GM12878 (cell line): ENCODE measurements at regions not wholly inside any gene's neighbourhood (a gene's known extent, or its start where the extent isn't known, plus 50 kb on each side); places are given as distances from the start of the nearest gene placed in this dataset.

Experiments used
- ATAC-seq: fragments of 200-7000 bp; cut with Tn5 transposase; 3 replicates; pipeline ENCODE4 v1.9.1; 2020; ENCODE audit warnings: mild to moderate bottlenecking, moderate library complexity
- BruUV-seq: library from RNA; stranded (reverse); fragments of 400-500 nt; replicated peaks from 2 replicates; lab custom pipeline; 2021; lab: Mats Ljungman, UMichigan
- CTCF ChIA-PET: fragments of 300-600 bp; sonication (Branson Sonifier 250); formaldehyde crosslinking; extraction: SDS; loops from one replicate; lab custom pipeline; 2021; ENCODE audit warnings: inconsistent platforms; lab: Yijun Ruan, JAX
- POLR2A ChIA-PET: fragments of 350-600 bp; formaldehyde crosslinking; extraction: SDS; loops from one replicate; lab custom pipeline; 2021; ENCODE audit warnings: inconsistent platforms; lab: Charles Lee
- RAD21 ChIA-PET: fragments of 300-600 bp; sonication (Branson Sonifier 250); formaldehyde crosslinking; loops from one replicate; lab custom pipeline; 2023; ENCODE audit warnings: antibody characterized with exemption; ENCODE audit not compliant: unreplicated experiment; lab: Charles Lee
- SMC1A ChIA-PET: fragments of 300-600 bp; sonication (Branson Sonifier 250); formaldehyde crosslinking; loops from one replicate; lab custom pipeline; 2023; ENCODE audit not compliant: unreplicated experiment, uncharacterized antibody; lab: Charles Lee
- DNase-seq: peaks from one replicate; pipeline ENCODE4 v3.0.0-alpha.2; 2011; ENCODE audit warnings: low read depth, low spot score
- FAIRE-seq: peaks from 3 replicates; lab custom pipeline; 2011; peaks lifted over from hg19 to GRCh38; lab: Jason Lieb, UNC
- H2AFZ ChIP-seq: 2 replicates; pipeline ENCODE4 v1.6.0; 2011; ENCODE audit warnings: low read depth, low read length, control low read depth; ENCODE audit not compliant: control insufficient read depth
- H3K27ac ChIP-seq: 2 replicates; pipeline ENCODE4 v1.5.1; 2011; ENCODE audit warnings: control low read depth; ENCODE audit not compliant: control insufficient read depth, insufficient read depth
- H3K27me3 ChIP-seq, 2 experiments: replicated peaks in 1 of 2; 2 replicates each; pipeline versions ENCODE4 v1.6.0 to v1.6.1; 2011; ENCODE audit warnings: low read length in 1 of 2; ENCODE audit not compliant: control insufficient read depth in 2 of 2, insufficient read depth in 2 of 2
- H3K36me3 ChIP-seq, 2 experiments: 2 replicates each; pipeline ENCODE4 v1.5.1; 2011; ENCODE audit warnings: low read length in 1 of 2; ENCODE audit not compliant: control insufficient read depth in 2 of 2, insufficient read depth in 2 of 2
- H3K4me1 ChIP-seq: 2 replicates; pipeline ENCODE4 v1.6.1; 2011; ENCODE audit warnings: mild to moderate bottlenecking, low read length, moderate library complexity, mixed read lengths; ENCODE audit not compliant: control insufficient read depth, insufficient read depth
- H3K4me2 ChIP-seq: 2 replicates; pipeline ENCODE4 v1.6.0; 2011; ENCODE audit warnings: control low read depth; ENCODE audit not compliant: control insufficient read depth, insufficient read depth
- H3K4me3 ChIP-seq: fragments of 200-600 bp; sonication (generic); 2 replicates; pipeline ENCODE4 v1.5.1; 2016
- H3K79me2 ChIP-seq: 2 replicates; pipeline ENCODE4 v1.6.0; 2011; ENCODE audit warnings: low read length; ENCODE audit not compliant: control insufficient read depth, insufficient read depth
- H3K9ac ChIP-seq: 2 replicates; pipeline ENCODE4 v1.8.0; 2011; ENCODE audit warnings: low read length, control low read depth, mixed read lengths; ENCODE audit not compliant: control insufficient read depth, insufficient read depth
- H3K9me3 ChIP-seq: replicated peaks from 3 replicates; pipeline ENCODE4 v1.5.1; 2011; ENCODE audit warnings: mild to moderate bottlenecking, low read length; ENCODE audit not compliant: control insufficient read depth, insufficient read depth
- H4K20me1 ChIP-seq: 2 replicates; pipeline ENCODE4 v1.6.0; 2011; ENCODE audit not compliant: control insufficient read depth, insufficient read depth
- BACH1 ChIP-seq: fragments of 450-650 bp; IDR thresholded peaks from 2 replicates; pipeline ENCODE4 v1.6.1; 2017; ENCODE audit warnings: mild to moderate bottlenecking, borderline replicate concordance
- BHLHE40 ChIP-seq, 2 experiments: fragments of 450-650 bp in 1 of 2; IDR thresholded peaks; 2 replicates each; pipeline ENCODE4 v1.6.1; 2011 to 2017; ENCODE audit warnings: low read depth in 2 of 2, borderline replicate concordance in 1 of 2, improper control_type of control experiment in 1 of 2, low read length in 1 of 2, mild to moderate bottlenecking in 1 of 2
- BRCA1 ChIP-seq: IDR thresholded peaks from 2 replicates; pipeline ENCODE4 v1.6.1; 2011; ENCODE audit warnings: low read depth, low read length, improper control_type of control experiment
- CREB1 ChIP-seq: IDR thresholded peaks from 2 replicates; pipeline ENCODE4 v1.6.1; 2012; ENCODE audit warnings: low read depth, mild to moderate bottlenecking, inconsistent platforms
- CREM ChIP-seq: IDR thresholded peaks from 2 replicates; pipeline ENCODE4 v1.6.1; 2014; ENCODE audit warnings: antibody characterized with exemption, low read depth
- EED ChIP-seq: sonication (generic); IDR thresholded peaks from 2 replicates; pipeline ENCODE4 v1.6.1; 2016; ENCODE audit warnings: antibody characterized with exemption, low read depth
- EP300 ChIP-seq, 2 experiments: fragments of 150-350 bp in 1 of 2; IDR thresholded peaks; 2 replicates each; pipeline ENCODE4 v1.6.1; 2011 to 2012; ENCODE audit warnings: low read depth in 2 of 2, low read length in 2 of 2, borderline replicate concordance in 1 of 2, improper control_type of control experiment in 1 of 2, inconsistent platforms in 1 of 2; ENCODE audit not compliant: control insufficient read depth in 1 of 2
- HCFC1 ChIP-seq: fragments of 150-350 bp; IDR thresholded peaks from 2 replicates; pipeline ENCODE4 v1.6.1; 2014; ENCODE audit warnings: low read length
- MTA2 ChIP-seq: fragments of 450-650 bp; IDR thresholded peaks from 2 replicates; pipeline ENCODE4 v1.6.1; 2016; ENCODE audit warnings: low read depth, mild to moderate bottlenecking, moderate library complexity
- MYB ChIP-seq: fragments of 150-350 bp; IDR thresholded peaks from 2 replicates; pipeline ENCODE4 v1.6.1; 2014; ENCODE audit warnings: mild to moderate bottlenecking, low read depth, low read length, borderline replicate concordance
- NBN ChIP-seq: fragments of 450-650 bp; IDR thresholded peaks from 2 replicates; pipeline ENCODE4 v1.6.1; 2016
- NFIC ChIP-seq: IDR thresholded peaks from 2 replicates; pipeline ENCODE4 v1.6.1; 2012; ENCODE audit warnings: low read depth, mild to moderate bottlenecking, inconsistent platforms, low read length, moderate library complexity
- NFYB ChIP-seq: IDR thresholded peaks from 2 replicates; pipeline ENCODE4 v1.6.1; 2011; ENCODE audit warnings: low read depth, mild to moderate bottlenecking, low read length, improper control_type of control experiment, moderate library complexity; ENCODE audit not compliant: insufficient read depth
- PAX5 ChIP-seq: IDR thresholded peaks from 2 replicates; pipeline ENCODE4 v1.6.1; 2011; ENCODE audit warnings: low read depth, low read length, borderline replicate concordance
- POU2F2 ChIP-seq: IDR thresholded peaks from 3 replicates; pipeline ENCODE4 v1.6.1; 2011; ENCODE audit warnings: low read depth, mild to moderate bottlenecking, low read length, borderline replicate concordance
- RB1 ChIP-seq: fragments of 450-650 bp; formaldehyde crosslinking; IDR thresholded peaks from 2 replicates; pipeline ENCODE4 v1.6.1; 2017; ENCODE audit warnings: mild to moderate bottlenecking, borderline replicate concordance
- YBX1 ChIP-seq: fragments of 450-650 bp; IDR thresholded peaks from 2 replicates; pipeline ENCODE4 v1.6.1; 2016; ENCODE audit warnings: antibody characterized with exemption
- ZNF274 ChIP-seq: IDR thresholded peaks from one replicate; pipeline ENCODE4 v1.8.0; 2011; ENCODE audit not compliant: insufficient read length, insufficient read depth
- WGBS: methylation state at CpG from one replicate; pipeline ENCODE4 v1.1.6; 2016; ENCODE audit warnings: low lambda C conversion rate; ENCODE audit not compliant: insufficient replicate concordance, insufficient coverage; ENCODE audit errors: missing lambda C conversion rate; 5-methylcytosine and 5-hydroxymethylcytosine counted together
- in situ Hi-C: fragments of 300-500 bp; cut with MboI; formaldehyde crosslinking; loops from 9 replicates; pipeline ENCODE4 v1.14.3; 2018; ENCODE audit warnings: mixed read lengths
- intact Hi-C: fragments of 100-400 bp; cut with micrococcal nuclease; formaldehyde crosslinking; loops from one replicate; pipeline ENCODE4 v1.14.2; 2022; ENCODE audit not compliant: unreplicated experiment
- TF ChIP-seq, protein P1 (sequence below): fragments of 450-650 bp; IDR thresholded peaks from 2 replicates; pipeline ENCODE4 v1.6.1; 2017; ENCODE audit warnings: low read depth, mild to moderate bottlenecking, moderate library complexity

DNA sequence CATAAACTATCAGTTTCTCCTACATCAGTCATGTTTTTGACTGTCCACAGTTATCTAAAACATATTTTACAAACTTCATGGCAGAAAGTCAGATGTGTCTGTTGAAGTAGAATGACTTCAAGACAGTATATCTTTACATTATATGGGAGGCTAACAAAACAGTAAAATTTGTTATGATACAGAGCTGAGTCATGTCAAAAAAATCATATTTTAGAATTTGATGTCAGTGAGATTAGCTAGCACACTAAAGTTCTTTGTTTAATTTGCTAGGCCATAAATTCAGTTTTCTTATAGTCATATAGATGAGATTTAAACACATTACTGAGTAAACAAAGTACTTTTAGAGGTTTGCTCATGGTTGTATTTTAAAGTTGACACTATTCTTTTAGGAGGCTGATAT, 80.3 kb upstream of the IGSF10 start:
- no peak for DNase-seq
- no peaks in the 10 kb centered on the region for H3K9me3 ChIP-seq
- no peak for ATAC-seq
- in situ Hi-C loops, result no loop called here
- ChIA-PET POLR2A (no interaction called here), RAD21 (no interaction called here), CTCF (no interaction called here), SMC1A (no interaction called here)
- H3K36me3 ChIP-seq, result no peaks in the 10 kb centered on the region
- TF ChIP-seq EP300 (IDR thresholded peaks at IDR 0.05; ENCODE audit: borderline replicate concordance in 1 of 2, control insufficient read depth in 1 of 2, low read depth in 2 of 2, low read length in 2 of 2) (no peak), NFYB (no peak), BHLHE40 (IDR thresholded peaks at IDR 0.05; ENCODE audit: borderline replicate concordance in 1 of 2, low read depth in 2 of 2, low read length in 1 of 2) (no peak), HCFC1 (no peak), NBN (no peak), BRCA1 (no peak), EED (no peak)
- no peak overlapping the region for H2AFZ ChIP-seq
- intact Hi-C loops, result loop anchor here (10.0 kb wide), 1 partner anchor 1186 kb away; no protein-coding TSS in a partner anchor
- no TSS peak for BruUV-seq
- H3K4me2 ChIP-seq, result no peak overlapping the region
- no peak overlapping the region for H3K27ac ChIP-seq
- H3K79me2 ChIP-seq, result no peaks in the 10 kb centered on the region
- FAIRE-seq, result no peak
- H3K27me3 ChIP-seq, result no peaks in the 10 kb centered on the region
- no peaks in the 10 kb centered on the region for H4K20me1 ChIP-seq
- H3K4me3 ChIP-seq, result no peak overlapping the region
- H3K4me1 ChIP-seq, result no peaks in the 10 kb centered on the region
- H3K9ac ChIP-seq, result no peak overlapping the region

DNA sequence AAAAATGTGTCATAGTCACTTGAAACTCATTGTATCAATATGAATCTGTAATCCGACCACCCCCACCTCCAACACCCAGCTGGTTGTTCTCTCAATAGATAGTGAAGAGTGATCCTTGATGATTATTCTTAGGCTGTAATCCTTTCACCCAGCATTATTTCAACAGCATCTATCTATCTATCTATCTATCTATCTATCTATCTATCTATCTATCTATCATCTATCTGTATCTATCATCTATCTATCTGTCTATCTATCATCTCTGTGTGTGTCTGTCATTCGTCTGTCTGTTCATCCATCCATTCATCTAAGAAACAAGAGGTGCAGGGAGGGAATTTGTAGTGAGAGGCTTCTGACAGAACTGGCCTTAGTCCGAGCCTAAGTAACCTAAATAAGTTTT, 78.7 kb upstream of the IGSF10 start:
- in situ Hi-C loops, result no loop called here
- no peak overlapping the region for H3K9ac ChIP-seq
- no peak for ATAC-seq
- TF ChIP-seq PAX5, result no peak
- no peak for TF ChIP-seq NFIC
- TF ChIP-seq CREB1, result no peak
- TF ChIP-seq CREM, result no peak
- TF ChIP-seq, protein P1, sequence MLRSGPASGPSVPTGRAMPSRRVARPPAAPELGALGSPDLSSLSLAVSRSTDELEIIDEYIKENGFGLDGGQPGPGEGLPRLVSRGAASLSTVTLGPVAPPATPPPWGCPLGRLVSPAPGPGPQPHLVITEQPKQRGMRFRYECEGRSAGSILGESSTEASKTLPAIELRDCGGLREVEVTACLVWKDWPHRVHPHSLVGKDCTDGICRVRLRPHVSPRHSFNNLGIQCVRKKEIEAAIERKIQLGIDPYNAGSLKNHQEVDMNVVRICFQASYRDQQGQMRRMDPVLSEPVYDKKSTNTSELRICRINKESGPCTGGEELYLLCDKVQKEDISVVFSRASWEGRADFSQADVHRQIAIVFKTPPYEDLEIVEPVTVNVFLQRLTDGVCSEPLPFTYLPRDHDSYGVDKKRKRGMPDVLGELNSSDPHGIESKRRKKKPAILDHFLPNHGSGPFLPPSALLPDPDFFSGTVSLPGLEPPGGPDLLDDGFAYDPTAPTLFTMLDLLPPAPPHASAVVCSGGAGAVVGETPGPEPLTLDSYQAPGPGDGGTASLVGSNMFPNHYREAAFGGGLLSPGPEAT, result no peak
- TF ChIP-seq ZNF274, result no peak
- no peak for TF ChIP-seq MYB
- no peak for TF ChIP-seq YBX1
- TF ChIP-seq POU2F2, result no peak
- no peak for TF ChIP-seq RB1
- TF ChIP-seq BACH1, result no peak
- no peak for TF ChIP-seq EP300 (IDR thresholded peaks at IDR 0.05; ENCODE audit: borderline replicate concordance in 1 of 2, control insufficient read depth in 1 of 2, low read depth in 2 of 2, low read length in 2 of 2)
- no peak for TF ChIP-seq MTA2

More for the DNA sequence above, 78.7 kb upstream of the IGSF10 start:
- ChIA-PET CTCF (no interaction called here), RAD21 (no interaction called here), POLR2A (no interaction called here), SMC1A (no interaction called here)
- Histone ChIP-seq H3K9me3 (no peaks in the 10 kb centered on the region), H3K79me2 (no peaks in the 10 kb centered on the region), H3K4me1 (no peaks in the 10 kb centered on the region), H3K4me3 (no peak overlapping the region), H3K27me3 (no peaks in the 10 kb centered on the region), H2AFZ (no peak overlapping the region), H4K20me1 (no peaks in the 10 kb centered on the region), H3K27ac (no peak overlapping the region), H3K4me2 (no peak overlapping the region), H3K36me3 (no peaks in the 10 kb centered on the region)
- BruUV-seq, result no TSS peak
- FAIRE-seq (no peak), DNase-seq (no peak)
- intact Hi-C loops, result no loop called here
- 1% methylated on average over 3 of the region's 3 CpGs for WGBS
